Mucosa of stomach (tissue), 1 donor: ENCODE measurements at regions not wholly inside any gene's neighbourhood (a gene's known extent, or its start where the extent isn't known, plus 50 kb on each side); places are given as distances from the start of the nearest gene placed in this dataset.

Experiments used
- H3K27me3 ChIP-seq: one replicate; pipeline ENCODE4 v1.7.0; 2013; ENCODE audit warnings: mild to moderate bottlenecking, low read length; ENCODE audit not compliant: control insufficient read depth, insufficient read depth
- H3K36me3 ChIP-seq: one replicate; pipeline ENCODE4 v1.7.0; 2013; ENCODE audit warnings: low read length; ENCODE audit not compliant: control insufficient read depth, insufficient read depth
- H3K4me1 ChIP-seq: one replicate; pipeline ENCODE4 v1.7.0; 2013; ENCODE audit warnings: mild to moderate bottlenecking, low read length; ENCODE audit not compliant: control insufficient read depth, insufficient read depth
- H3K4me3 ChIP-seq: one replicate; pipeline ENCODE4 v1.7.0; 2013; ENCODE audit warnings: low read length
- H3K9ac ChIP-seq: one replicate; pipeline ENCODE4 v1.7.0; 2013; ENCODE audit warnings: mild to moderate bottlenecking, low read length, moderate library complexity
- H3K9me3 ChIP-seq: one replicate; pipeline ENCODE4 v1.7.0; 2013; ENCODE audit warnings: mild to moderate bottlenecking, low read length, moderate library complexity; ENCODE audit not compliant: control insufficient read depth
- donor health status: Pancreatic carcinoma.

- H3K4me3 ChIP-seq = no peak overlapping the region
- H3K36me3 ChIP-seq = no peaks in the 10 kb centered on the region
These were observed 185.4 kb downstream of the SUCNR1 start for GRCh38 chr3:152058856-152059255.

GRCh38 chr3:152060701-152061100 lies 187.3 kb downstream of the SUCNR1 start:
- Histone ChIP-seq H3K27me3 (no peaks in the 10 kb centered on the region), H3K4me1 (no peaks in the 10 kb centered on the region), H3K9me3 (no peaks in the 10 kb centered on the region), H3K4me3 (no peak overlapping the region), H3K9ac (no peak overlapping the region), H3K36me3 (no peaks in the 10 kb centered on the region)

More at GRCh38 chr3:152058856-152059255, 185.4 kb downstream of the SUCNR1 start:
- H3K9me3 ChIP-seq = no peaks in the 10 kb centered on the region
- no peaks in the 10 kb centered on the region for H3K27me3 ChIP-seq
- no peak overlapping the region for H3K9ac ChIP-seq
- no peaks in the 10 kb centered on the region for H3K4me1 ChIP-seq

GRCh38 chr3:152061296-152061695 lies 187.9 kb downstream of the SUCNR1 start:
- no peaks in the 10 kb centered on the region for H3K27me3 ChIP-seq
- no peaks in the 10 kb centered on the region for H3K9me3 ChIP-seq
- no peak overlapping the region for H3K9ac ChIP-seq
- H3K4me3 ChIP-seq = no peak overlapping the region
- H3K36me3 ChIP-seq = no peaks in the 10 kb centered on the region
- no peaks in the 10 kb centered on the region for H3K4me1 ChIP-seq

GRCh38 chr3:152069871-152070270 lies 196.4 kb downstream of the SUCNR1 start:
- Histone ChIP-seq H3K4me1 (no peaks in the 10 kb centered on the region), H3K4me3 (no peak overlapping the region), H3K36me3 (no peaks in the 10 kb centered on the region), H3K27me3 (no peaks in the 10 kb centered on the region), H3K9ac (no peak overlapping the region), H3K9me3 (no peaks in the 10 kb centered on the region)

- no peaks in the 10 kb centered on the region for H3K9me3 ChIP-seq
- H3K4me3 ChIP-seq = no peak overlapping the region
- H3K36me3 ChIP-seq = no peaks in the 10 kb centered on the region
- no peaks in the 10 kb centered on the region for H3K4me1 ChIP-seq
- H3K9ac ChIP-seq = no peak overlapping the region
- H3K27me3 ChIP-seq = no peaks in the 10 kb centered on the region
These were observed 197.4 kb upstream of the MBNL1 start for GRCh38 chr3:152071315-152071714.

- H3K4me3 ChIP-seq = no peak overlapping the region
- no peaks in the 10 kb centered on the region for H3K36me3 ChIP-seq
- no peaks in the 10 kb centered on the region for H3K9me3 ChIP-seq
These were observed 196.8 kb upstream of the MBNL1 start for GRCh38 chr3:152071924-152072323.

GRCh38 chr3:152073267-152073666 lies 195.5 kb upstream of the MBNL1 start:
- Histone ChIP-seq H3K9ac (no peak overlapping the region), H3K36me3 (no peaks in the 10 kb centered on the region), H3K4me1 (no peaks in the 10 kb centered on the region), H3K27me3 (no peaks in the 10 kb centered on the region), H3K9me3 (no peaks in the 10 kb centered on the region), H3K4me3 (no peak overlapping the region)

More at GRCh38 chr3:152071924-152072323, 196.8 kb upstream of the MBNL1 start:
- Histone ChIP-seq H3K4me1 (no peaks in the 10 kb centered on the region), H3K27me3 (no peaks in the 10 kb centered on the region), H3K9ac (no peak overlapping the region)

- Histone ChIP-seq H3K9me3 (no peaks in the 10 kb centered on the region), H3K4me3 (no peak overlapping the region), H3K27me3 (no peaks in the 10 kb centered on the region), H3K36me3 (no peaks in the 10 kb centered on the region), H3K9ac (no peak overlapping the region), H3K4me1 (no peaks in the 10 kb centered on the region)
These were observed 192.6 kb upstream of the MBNL1 start for GRCh38 chr3:152076148-152076547.

GRCh38 chr3:152079980-152080379 lies 188.7 kb upstream of the MBNL1 start:
- H3K9ac ChIP-seq = no peak overlapping the region
- no peak overlapping the region for H3K4me3 ChIP-seq
- H3K27me3 ChIP-seq = no peaks in the 10 kb centered on the region
- H3K4me1 ChIP-seq = no peaks in the 10 kb centered on the region
- no peaks in the 10 kb centered on the region for H3K9me3 ChIP-seq
- H3K36me3 ChIP-seq = no peaks in the 10 kb centered on the region

- Histone ChIP-seq H3K27me3 (no peaks in the 10 kb centered on the region), H3K9me3 (no peaks in the 10 kb centered on the region), H3K9ac (no peak overlapping the region), H3K36me3 (no peaks in the 10 kb centered on the region), H3K4me3 (no peak overlapping the region), H3K4me1 (no peaks in the 10 kb centered on the region)
These were observed 185.6 kb upstream of the MBNL1 start for GRCh38 chr3:152083135-152083534.

GRCh38 chr3:152084441-152085158 lies 184.1 kb upstream of the MBNL1 start:
- Histone ChIP-seq H3K4me3 (no peak overlapping the region), H3K27me3 (no peaks in the 10 kb centered on the region), H3K36me3 (no peaks in the 10 kb centered on the region), H3K9ac (no peak overlapping the region), H3K4me1 (no peaks in the 10 kb centered on the region), H3K9me3 (no peaks in the 10 kb centered on the region)

GRCh38 chr3:152087153-152087552 lies 181.6 kb upstream of the MBNL1 start:
- H3K4me3 ChIP-seq = no peak overlapping the region
- no peaks in the 10 kb centered on the region for H3K36me3 ChIP-seq
- no peaks in the 10 kb centered on the region for H3K4me1 ChIP-seq
- no peak overlapping the region for H3K9ac ChIP-seq
- no peaks in the 10 kb centered on the region for H3K27me3 ChIP-seq
- H3K9me3 ChIP-seq = no peaks in the 10 kb centered on the region

- Histone ChIP-seq H3K9me3 (no peaks in the 10 kb centered on the region), H3K9ac (no peak overlapping the region), H3K36me3 (no peaks in the 10 kb centered on the region), H3K27me3 (no peaks in the 10 kb centered on the region), H3K4me3 (no peak overlapping the region), H3K4me1 (no peaks in the 10 kb centered on the region)
These were observed 179.2 kb upstream of the MBNL1 start for GRCh38 chr3:152089528-152089927.
